C4-2B (cell line): ENCODE measurements at regions not wholly inside any gene's neighbourhood (a gene's known extent, or its start where the extent isn't known, plus 50 kb on each side); places are given as distances from the start of the nearest gene placed in this dataset.

Experiments
- CTCF ChIP-seq: fragments of 450-650 bp; conservative IDR thresholded peaks from 2 replicates; pipeline ENCODE4 v1.5.1; 2017; ENCODE audit warnings: mild to moderate bottlenecking
- ZFX ChIP-seq: fragments of 450-650 bp; IDR thresholded peaks from 2 replicates; pipeline ENCODE4 v1.6.1; 2017

GRCh38 chr2:59395119-59395518, 1154.0 kb upstream of the FANCL start:
- TF ChIP-seq ZFX, result no peak
- TF ChIP-seq CTCF, result no peak
